ENCODE measurements at regions not wholly inside any gene's neighbourhood (a gene's known extent, or its start where the extent isn't known, plus 50 kb on each side); places are given as distances from the start of the nearest gene placed in this dataset.
A peak's percentile ranks its signal among the peaks of the same experiment; 100 is the strongest.

DNA sequence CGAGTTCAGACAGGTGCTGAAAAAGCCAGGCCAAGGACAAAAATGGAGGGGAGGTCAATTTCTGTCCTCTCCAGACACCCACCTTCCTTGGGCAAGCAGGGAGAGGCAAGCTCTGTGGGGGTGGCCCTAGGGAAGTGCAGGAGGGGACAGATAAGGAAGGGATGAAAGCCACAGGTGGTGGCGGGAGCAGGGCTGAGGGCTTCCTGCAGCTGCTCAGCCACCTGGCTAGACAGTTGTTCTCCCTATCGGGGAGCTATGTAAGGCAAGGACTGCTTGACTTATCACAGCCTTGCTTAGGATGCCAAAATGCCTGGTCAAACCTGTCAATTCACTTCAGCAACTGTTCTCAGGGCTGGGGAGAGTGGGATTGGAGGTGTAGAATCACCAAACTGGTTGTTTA lies 266.1 kb downstream of the ZSWIM6 start:
- ChIA-PET POLR2A (no interaction called here), CTCF (no interaction called here)
- no peak for FAIRE-seq
- Histone ChIP-seq H3K9me3 (replicated peaks; ENCODE audit: control insufficient read depth, insufficient read depth, low read length) (no peaks in the 10 kb centered on the region), H3K36me3 (ENCODE audit: control insufficient read depth in 2 of 2, extremely low read depth in 1 of 2, insufficient read depth in 2 of 2, low read length in 2 of 2) (no peaks in the 10 kb centered on the region), H3K9me1 (replicated peaks; ENCODE audit: control insufficient read depth, extremely low read depth, insufficient read depth, low read length) (no peaks in the 10 kb centered on the region), H3K27me3 (ENCODE audit: control insufficient read depth in 2 of 2, insufficient read depth in 2 of 2, low read length in 2 of 2) (peaks cover 19 to 29% of the 10 kb centered on the region in 2 experiments), H3K27ac (ENCODE audit: insufficient read depth, low read depth, low read length) (no peak overlapping the region), H4K20me1 (replicated peaks; ENCODE audit: control insufficient read depth, extremely low read depth, insufficient read depth, low read length) (no peaks in the 10 kb centered on the region), H2AFZ (ENCODE audit: low read depth, low read length) (no peak overlapping the region), H3K4me1 (ENCODE audit: control insufficient read depth, extremely low read depth, insufficient read depth, low read length) (no peaks in the 10 kb centered on the region), H3K4me3 (replicated peaks in 1 of 3; ENCODE audit: insufficient read depth in 1 of 3, low read depth in 1 of 3, low read length in 3 of 3) (no peak overlapping the region), H3K4me2 (ENCODE audit: insufficient read depth, low read length) (no peak overlapping the region), H3K9ac (replicated peaks; ENCODE audit: extremely low read depth, insufficient read depth, low read length) (no peak overlapping the region), H3K79me2 (ENCODE audit: control insufficient read depth, insufficient read depth, low read length) (no peaks in the 10 kb centered on the region)
- intact Hi-C loops (cut with micrococcal nuclease) (loop anchor here (10.0 kb wide), 1 partner anchor 587 kb away; no protein-coding TSS in a partner anchor), dilution Hi-C loops (cut with MboI; ENCODE audit: extremely low pct_ligation_motif_present, low sequenced_read_pairs) (no loop called here)
- DNase-seq (ENCODE audit: low read depth, low spot score) = no peak
- no TSS peak for BruUV-seq (replicated peaks)
- TF ChIP-seq GATA2 (IDR thresholded peaks at IDR 0.05; ENCODE audit: insufficient read depth, insufficient read length, low read depth, low read length) (no peak), MYC (IDR thresholded peaks at IDR 0.05; ENCODE audit: low read depth, low read length) (no peak), POLR2A (IDR thresholded peaks at IDR 0.05; ENCODE audit: low read depth, low read length) (no peak)

DNA sequence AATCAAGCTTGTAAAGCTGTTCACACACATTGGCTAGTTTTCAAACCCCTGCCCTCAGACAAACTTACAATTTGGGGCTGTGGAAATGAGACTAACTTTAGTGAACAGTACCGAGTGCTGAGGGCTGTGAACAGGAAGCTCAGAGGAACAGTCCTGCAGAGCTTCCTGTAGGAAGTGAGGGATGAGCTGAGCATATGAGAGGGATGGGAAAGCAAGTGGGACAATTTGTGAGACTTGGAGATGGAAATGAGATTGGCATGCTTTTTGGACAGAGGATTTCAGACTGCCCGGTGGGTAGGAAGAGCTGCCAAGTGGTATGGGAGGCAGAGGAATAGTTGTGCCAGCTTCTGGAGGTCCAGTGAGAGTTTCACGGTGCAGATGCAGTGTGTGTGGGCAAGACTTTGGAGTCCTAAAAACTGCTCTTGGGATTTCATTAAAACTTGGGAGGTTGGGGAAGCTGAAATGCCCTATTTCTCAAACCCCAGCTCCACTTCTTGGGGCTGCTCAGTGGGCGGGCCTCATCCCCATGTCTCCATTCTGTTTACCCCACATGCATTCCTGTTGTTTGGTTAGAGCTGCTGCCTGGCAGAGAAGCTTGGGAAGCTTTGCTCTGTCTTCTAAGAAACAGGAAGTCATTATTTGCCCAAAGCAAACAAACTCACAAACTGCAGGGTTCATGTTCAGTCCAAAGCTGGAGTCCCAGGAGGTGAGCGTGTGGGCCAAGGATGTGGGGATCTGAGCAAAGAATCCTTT lies 267.5 kb downstream of the ZSWIM6 start:
- DNase-seq (ENCODE audit: low read depth, low spot score) = peak; percentile 10
- H2AFZ ChIP-seq (ENCODE audit: low read depth, low read length) = no peak overlapping the region
- POLR2A ChIA-PET = no interaction called here
- intact Hi-C loops (cut with micrococcal nuclease) = loop anchor here (10.0 kb wide), 1 partner anchor 585 kb away; no protein-coding TSS in a partner anchor
- H3K9ac ChIP-seq (replicated peaks; ENCODE audit: extremely low read depth, insufficient read depth, low read length) = no peak overlapping the region
- no peaks in the 10 kb centered on the region for H3K79me2 ChIP-seq (ENCODE audit: control insufficient read depth, insufficient read depth, low read length)
- no peak overlapping the region for H3K4me2 ChIP-seq (ENCODE audit: insufficient read depth, low read length)
- no peaks in the 10 kb centered on the region for H3K9me3 ChIP-seq (replicated peaks; ENCODE audit: control insufficient read depth, insufficient read depth, low read length)
- TF ChIP-seq, protein P1, sequence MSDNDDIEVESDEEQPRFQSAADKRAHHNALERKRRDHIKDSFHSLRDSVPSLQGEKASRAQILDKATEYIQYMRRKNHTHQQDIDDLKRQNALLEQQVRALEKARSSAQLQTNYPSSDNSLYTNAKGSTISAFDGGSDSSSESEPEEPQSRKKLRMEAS (IDR thresholded peaks at IDR 0.05; ENCODE audit: insufficient read depth, insufficient read length) = no peak
- no peak for TF ChIP-seq MYC (IDR thresholded peaks at IDR 0.05; ENCODE audit: low read depth, low read length)
- no peak for TF ChIP-seq EZH2 (IDR thresholded peaks at IDR 0.05; ENCODE audit: borderline replicate concordance, low read depth, low read length, severe bottlenecking)
- no peak for TF ChIP-seq JUN (IDR thresholded peaks at IDR 0.05; ENCODE audit: borderline replicate concordance, insufficient read depth, insufficient read length, low read depth)
- TF ChIP-seq GATA2 (IDR thresholded peaks at IDR 0.05; ENCODE audit: insufficient read depth, insufficient read length, low read depth, low read length) = no peak
- no peak for TF ChIP-seq FOS (IDR thresholded peaks at IDR 0.05; ENCODE audit: borderline replicate concordance, insufficient read depth, low read length)
- no peak for TF ChIP-seq POLR2AphosphoS5 (IDR thresholded peaks at IDR 0.05; ENCODE audit: insufficient read depth, low read depth, low read length)
- TF ChIP-seq POLR2A (IDR thresholded peaks at IDR 0.05; ENCODE audit: low read depth, low read length) = no peak
- TF ChIP-seq, protein P2, sequence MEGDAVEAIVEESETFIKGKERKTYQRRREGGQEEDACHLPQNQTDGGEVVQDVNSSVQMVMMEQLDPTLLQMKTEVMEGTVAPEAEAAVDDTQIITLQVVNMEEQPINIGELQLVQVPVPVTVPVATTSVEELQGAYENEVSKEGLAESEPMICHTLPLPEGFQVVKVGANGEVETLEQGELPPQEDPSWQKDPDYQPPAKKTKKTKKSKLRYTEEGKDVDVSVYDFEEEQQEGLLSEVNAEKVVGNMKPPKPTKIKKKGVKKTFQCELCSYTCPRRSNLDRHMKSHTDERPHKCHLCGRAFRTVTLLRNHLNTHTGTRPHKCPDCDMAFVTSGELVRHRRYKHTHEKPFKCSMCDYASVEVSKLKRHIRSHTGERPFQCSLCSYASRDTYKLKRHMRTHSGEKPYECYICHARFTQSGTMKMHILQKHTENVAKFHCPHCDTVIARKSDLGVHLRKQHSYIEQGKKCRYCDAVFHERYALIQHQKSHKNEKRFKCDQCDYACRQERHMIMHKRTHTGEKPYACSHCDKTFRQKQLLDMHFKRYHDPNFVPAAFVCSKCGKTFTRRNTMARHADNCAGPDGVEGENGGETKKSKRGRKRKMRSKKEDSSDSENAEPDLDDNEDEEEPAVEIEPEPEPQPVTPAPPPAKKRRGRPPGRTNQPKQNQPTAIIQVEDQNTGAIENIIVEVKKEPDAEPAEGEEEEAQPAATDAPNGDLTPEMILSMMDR (IDR thresholded peaks at IDR 0.05; ENCODE audit: extremely low read depth in 1 of 2, insufficient read depth in 1 of 2, low read depth in 1 of 2, low read length in 2 of 2) = no peak
- H3K9me1 ChIP-seq (replicated peaks; ENCODE audit: control insufficient read depth, extremely low read depth, insufficient read depth, low read length) = no peaks in the 10 kb centered on the region
- H3K4me3 ChIP-seq (replicated peaks in 1 of 3; ENCODE audit: insufficient read depth in 1 of 3, low read depth in 1 of 3, low read length in 3 of 3) = no peak overlapping the region
- no peak for FAIRE-seq
- H4K20me1 ChIP-seq (replicated peaks; ENCODE audit: control insufficient read depth, extremely low read depth, insufficient read depth, low read length) = no peaks in the 10 kb centered on the region
- peaks cover 21 to 27% of the 10 kb centered on the region in 2 experiments for H3K27me3 ChIP-seq (ENCODE audit: control insufficient read depth in 2 of 2, insufficient read depth in 2 of 2, low read length in 2 of 2)
- no peaks in the 10 kb centered on the region for H3K36me3 ChIP-seq (ENCODE audit: control insufficient read depth in 2 of 2, extremely low read depth in 1 of 2, insufficient read depth in 2 of 2, low read length in 2 of 2)
- CTCF ChIA-PET = interaction anchor here (0.6 to 1.3 kb wide), 4 partner anchors 13 to 55 kb away, joined by 3 to 4 read pairs (median 3); no protein-coding TSS in a partner anchor
- H3K27ac ChIP-seq (ENCODE audit: insufficient read depth, low read depth, low read length) = no peak overlapping the region
- no peaks in the 10 kb centered on the region for H3K4me1 ChIP-seq (ENCODE audit: control insufficient read depth, extremely low read depth, insufficient read depth, low read length)
- dilution Hi-C loops (cut with MboI; ENCODE audit: extremely low pct_ligation_motif_present, low sequenced_read_pairs) = no loop called here
- no TSS peak for BruUV-seq (replicated peaks)
